ENCODE measurements at regions not wholly inside any gene's neighbourhood (a gene's known extent, or its start where the extent isn't known, plus 50 kb on each side); places are given as distances from the start of the nearest gene placed in this dataset.

GRCh38 chr2:11094021-11094810, 61.1 kb upstream of the SLC66A3 start:
- no peak for TF ChIP-seq ZFX (IDR thresholded peaks at IDR 0.05; ENCODE audit: borderline replicate concordance)
- no peak for TF ChIP-seq CTCF (IDR thresholded peaks at IDR 0.05)
- H3K27ac ChIP-seq: no peak overlapping the region

GRCh38 chr2:11096591-11096990, 58.7 kb upstream of the SLC66A3 start:
- TF ChIP-seq ZFX (IDR thresholded peaks at IDR 0.05; ENCODE audit: borderline replicate concordance): no peak
- TF ChIP-seq CTCF (IDR thresholded peaks at IDR 0.05): no peak
- no peak overlapping the region for H3K27ac ChIP-seq

- H3K27ac ChIP-seq: no peak overlapping the region
- no peak for TF ChIP-seq ZFX (IDR thresholded peaks at IDR 0.05; ENCODE audit: borderline replicate concordance)
- TF ChIP-seq CTCF (IDR thresholded peaks at IDR 0.05): no peak
These were observed 58.1 kb upstream of the SLC66A3 start for GRCh38 chr2:11097038-11097720.

GRCh38 chr2:11097854-11098387, 57.3 kb upstream of the SLC66A3 start:
- TF ChIP-seq ZFX (IDR thresholded peaks at IDR 0.05; ENCODE audit: borderline replicate concordance): no peak
- no peak for TF ChIP-seq CTCF (IDR thresholded peaks at IDR 0.05)
- no peak overlapping the region for H3K27ac ChIP-seq

- no peak overlapping the region for H3K27ac ChIP-seq
- TF ChIP-seq CTCF (IDR thresholded peaks at IDR 0.05): no peak
- no peak for TF ChIP-seq ZFX (IDR thresholded peaks at IDR 0.05; ENCODE audit: borderline replicate concordance)
These were observed 55.9 kb upstream of the SLC66A3 start for GRCh38 chr2:11099122-11100065.

GRCh38 chr2:11100130-11100529, 55.1 kb upstream of the SLC66A3 start:
- no peak overlapping the region for H3K27ac ChIP-seq
- TF ChIP-seq CTCF (IDR thresholded peaks at IDR 0.05) (no peak), ZFX (IDR thresholded peaks at IDR 0.05; ENCODE audit: borderline replicate concordance) (no peak)
